Kidney (tissue), 13 donors: ENCODE measurements at regions not wholly inside any gene's neighbourhood (a gene's known extent, or its start where the extent isn't known, plus 50 kb on each side); places are given as distances from the start of the nearest gene placed in this dataset.

Experiments
- DNase-seq, 5 donors: peaks; one replicate each; pipeline ENCODE4 v3.0.0-alpha.2; 2013 to 2020
- FAIRE-seq: peaks from 2 replicates; lab custom pipeline; 2012; peaks lifted over from hg19 to GRCh38; lab: Jason Lieb, UNC
- H3K27ac ChIP-seq, 2 donors: one replicate each; pipeline ENCODE4 v1.7.0; 2013; ENCODE audit warnings: low read depth in 2 of 2, low read length in 2 of 2, inconsistent platforms in 1 of 2
- H3K27me3 ChIP-seq: one replicate; pipeline ENCODE4 v1.7.1; 2013; ENCODE audit warnings: low read length, inconsistent platforms; ENCODE audit not compliant: control insufficient read depth, insufficient read depth
- H3K36me3 ChIP-seq, 3 donors: one replicate each; pipeline versions ENCODE4 v1.7.0 to v1.7.1; 2013; ENCODE audit warnings: low read length in 3 of 3, control low read depth in 1 of 3, inconsistent platforms in 1 of 3; ENCODE audit not compliant: insufficient read depth in 3 of 3, control insufficient read depth in 2 of 3
- H3K4me1 ChIP-seq, 3 donors: one replicate each; pipeline versions ENCODE4 v1.7.0 to v1.7.1; 2013; ENCODE audit warnings: low read length in 3 of 3, inconsistent platforms in 1 of 3, low read depth in 1 of 3; ENCODE audit not compliant: control insufficient read depth in 2 of 3, insufficient read depth in 2 of 3
- H3K4me3 ChIP-seq, 3 donors: one replicate each; pipeline versions ENCODE4 v1.7.0 to v1.8.1; 2013; ENCODE audit warnings: low read length in 3 of 3, control low read depth in 1 of 3, inconsistent platforms in 1 of 3
- H3K9ac ChIP-seq, 3 donors: one replicate each; pipeline versions ENCODE4 v1.7.0 to v1.7.1; 2013; ENCODE audit warnings: low read length in 3 of 3, control low read depth in 1 of 3, inconsistent platforms in 1 of 3
- H3K9me3 ChIP-seq, 3 donors: one replicate each; pipeline versions ENCODE4 v1.7.0 to v1.7.1; 2013; ENCODE audit warnings: low read length in 3 of 3, control low read depth in 1 of 3, inconsistent platforms in 1 of 3; ENCODE audit not compliant: control insufficient read depth in 2 of 3, insufficient read depth in 1 of 3
- CTCF ChIP-seq: IDR thresholded peaks from 3 replicates; pipeline ENCODE4 v1.5.1; 2012; ENCODE audit warnings: mild to moderate bottlenecking, moderate library complexity, borderline replicate concordance; ENCODE audit not compliant: insufficient read depth; ENCODE audit errors: extremely low read depth
- intact Hi-C: fragments of 100-400 bp; cut with DNase I; formaldehyde crosslinking; loops from one replicate; pipeline ENCODE4 v1.11.1; 2022
- donor health status: control.
- donor health status: control.
- donor health status: control.
- donor health status: control.
- donor health status: control.
- donor health status: DM: yes; HTN: yes; CAD: no.
- donor health status: Normal renal cell carcinoma (clear cell type).

GRCh38 chr2:182636699-182637098, 79.4 kb upstream of the DNAJC10 start:
- H3K4me1 ChIP-seq = no peaks in the 10 kb centered on the region
- H3K9ac ChIP-seq = no peak overlapping the region
- no peaks in the 10 kb centered on the region for H3K36me3 ChIP-seq
- H3K27me3 ChIP-seq = no peaks in the 10 kb centered on the region
- intact Hi-C loops = no loop called here
- DNase-seq (peak in 3 of 5 donors; percentile 13 to 60 (median 24)), FAIRE-seq (no peak)
- H3K27ac ChIP-seq = no peak overlapping the region
- no peaks in the 10 kb centered on the region for H3K9me3 ChIP-seq
- no peak for TF ChIP-seq CTCF
- H3K4me3 ChIP-seq = no peak overlapping the region

- Histone ChIP-seq H3K27ac (no peak overlapping the region), H3K4me3 (no peak overlapping the region), H3K9ac (no peak overlapping the region), H3K36me3 (no peaks in the 10 kb centered on the region), H3K9me3 (no peaks in the 10 kb centered on the region), H3K4me1 (no peaks in the 10 kb centered on the region), H3K27me3 (no peaks in the 10 kb centered on the region)
- DNase-seq (no peak), FAIRE-seq (no peak)
- no peak for TF ChIP-seq CTCF
- intact Hi-C loops = no loop called here
Measured at GRCh38 chr2:182638667-182639066, 77.4 kb upstream of the DNAJC10 start.

- no peaks in the 10 kb centered on the region for H3K36me3 ChIP-seq
- H3K27ac ChIP-seq = no peak overlapping the region
- H3K27me3 ChIP-seq = no peaks in the 10 kb centered on the region
- H3K9me3 ChIP-seq = no peaks in the 10 kb centered on the region
- H3K9ac ChIP-seq = no peak overlapping the region
- TF ChIP-seq CTCF = no peak
- FAIRE-seq (no peak), DNase-seq (no peak)
- intact Hi-C loops = no loop called here
- H3K4me1 ChIP-seq = no peaks in the 10 kb centered on the region
- H3K4me3 ChIP-seq = no peak overlapping the region
Measured at GRCh38 chr2:182639971-182640370, 76.1 kb upstream of the DNAJC10 start.

- no peaks in the 10 kb centered on the region for H3K36me3 ChIP-seq
- no peaks in the 10 kb centered on the region for H3K27me3 ChIP-seq
- no peak for FAIRE-seq
- no peaks in the 10 kb centered on the region for H3K9me3 ChIP-seq
- no peak for TF ChIP-seq CTCF
- H3K27ac ChIP-seq = no peak overlapping the region
- H3K4me1 ChIP-seq = no peaks in the 10 kb centered on the region
- no peak overlapping the region for H3K9ac ChIP-seq
- DNase-seq = peak in 1 of 5 donors; percentile 74
- no peak overlapping the region for H3K4me3 ChIP-seq
- intact Hi-C loops = no loop called here
Measured at GRCh38 chr2:182642328-182642727, 73.7 kb upstream of the DNAJC10 start.
